Spinal cord (tissue), 9 donors: ENCODE measurements at regions not wholly inside any gene's neighbourhood (a gene's known extent, or its start where the extent isn't known, plus 50 kb on each side); places are given as distances from the start of the nearest gene placed in this dataset.
"Not testable (repeated sequence)": the region's sequence is repeated elsewhere in the genome, so short reads cannot be mapped to it uniquely, and the experiment has no call there.

Source experiments
- DNase-seq, 6 donors: peaks; one replicate each; pipeline versions ENCODE4 v3.0.0 to v3.0.0-alpha.2; 2013 to 2015; ENCODE audit warnings: low spot score in 6 of 6, low read depth in 4 of 6
- H3K27ac ChIP-seq: one replicate; pipeline ENCODE4 v1.5.1; 2013; ENCODE audit warnings: low read depth, low read length, control low read depth
- H3K27me3 ChIP-seq: one replicate; pipeline ENCODE4 v1.6.1; 2013; ENCODE audit warnings: low read length; ENCODE audit not compliant: control insufficient read depth, insufficient read depth
- H3K36me3 ChIP-seq: one replicate; pipeline ENCODE4 v1.6.1; 2013; ENCODE audit warnings: low read length; ENCODE audit not compliant: control insufficient read depth, insufficient read depth
- H3K4me1 ChIP-seq: one replicate; pipeline ENCODE4 v1.6.1; 2013; ENCODE audit warnings: low read length; ENCODE audit not compliant: control insufficient read depth, insufficient read depth
- H3K4me3 ChIP-seq: one replicate; pipeline ENCODE4 v1.5.1; 2013; ENCODE audit warnings: low read depth, low read length, control low read depth
- H3K9me3 ChIP-seq: one replicate; pipeline ENCODE4 v1.6.1; 2013; ENCODE audit warnings: low read length; ENCODE audit not compliant: control insufficient read depth, insufficient read depth
- WGBS: methylation state at CpG from one replicate; pipeline ENCODE4 v1.1.5; 2013; ENCODE audit warnings: missing lambda C conversion rate; ENCODE audit not compliant: insufficient coverage; 5-methylcytosine and 5-hydroxymethylcytosine counted together
- donor health status: healthy.

DNA sequence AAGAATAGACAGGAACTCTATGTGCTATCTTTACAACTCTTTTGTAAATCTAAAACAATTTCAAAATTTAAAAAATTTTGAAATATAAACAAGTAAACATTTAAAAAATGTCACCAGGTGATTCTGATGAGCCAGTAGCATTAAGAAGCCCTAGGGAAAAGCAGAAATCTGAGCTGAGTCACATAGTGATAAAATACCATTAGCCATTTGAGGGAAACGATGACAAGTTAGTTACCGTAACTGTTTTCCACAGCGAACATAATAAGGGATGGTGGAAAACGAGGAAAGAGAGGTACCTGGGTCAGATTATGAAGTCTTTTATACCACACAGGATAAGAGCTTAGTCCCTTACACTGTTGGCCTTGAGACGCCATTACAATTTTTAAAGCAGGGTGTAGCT lies 55.5 kb downstream of the PRR15 start:
- Histone ChIP-seq H3K4me1 (no peaks in the 10 kb centered on the region), H3K4me3 (no peak overlapping the region), H3K36me3 (no peaks in the 10 kb centered on the region), H3K27me3 (no peaks in the 10 kb centered on the region), H3K27ac (no peak overlapping the region), H3K9me3 (no peaks in the 10 kb centered on the region)
- DNase-seq: no peak
- WGBS: 100% methylated on average over 1 of the region's 5 CpGs

DNA sequence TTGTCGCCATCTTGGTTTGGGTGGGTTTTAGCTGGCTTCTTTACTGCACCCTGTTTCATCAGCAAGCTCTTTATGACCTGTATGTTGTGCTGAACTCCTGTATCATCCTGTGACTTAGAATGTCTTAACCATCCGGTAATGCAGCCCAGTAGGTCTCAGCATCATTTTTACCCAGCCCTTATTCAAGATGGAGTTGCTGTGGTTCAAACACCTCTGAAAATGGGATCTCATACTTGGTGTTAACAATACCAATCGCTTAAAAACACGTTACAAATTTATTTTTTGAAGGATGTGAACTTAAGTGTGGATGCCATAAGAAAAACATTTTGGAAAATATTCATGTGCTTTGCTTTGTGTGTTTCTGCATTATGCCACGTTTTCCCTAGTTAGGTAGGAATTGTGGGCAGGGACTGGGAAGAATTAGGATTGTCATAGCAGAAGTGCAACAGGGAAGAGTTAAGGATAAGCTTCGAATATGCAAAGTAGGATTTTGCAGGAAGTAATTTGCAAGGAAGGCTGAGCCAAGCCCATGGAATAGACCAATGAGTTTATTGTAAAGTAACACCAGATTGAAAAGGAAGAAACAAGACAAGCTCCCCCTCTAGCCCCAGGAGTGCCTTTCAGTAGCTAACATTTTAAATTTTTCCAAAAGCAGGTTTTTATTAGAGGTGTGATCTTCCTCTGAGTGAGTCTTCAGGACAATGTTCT lies 56.4 kb downstream of the PRR15 start:
- H3K4me3 ChIP-seq: no peak overlapping the region
- no peak for DNase-seq
- no peaks in the 10 kb centered on the region for H3K9me3 ChIP-seq
- WGBS: 66% methylated on average over 5 of the region's 6 CpGs
- H3K36me3 ChIP-seq: no peaks in the 10 kb centered on the region
- no peaks in the 10 kb centered on the region for H3K27me3 ChIP-seq
- H3K4me1 ChIP-seq: no peaks in the 10 kb centered on the region
- no peak overlapping the region for H3K27ac ChIP-seq

DNA sequence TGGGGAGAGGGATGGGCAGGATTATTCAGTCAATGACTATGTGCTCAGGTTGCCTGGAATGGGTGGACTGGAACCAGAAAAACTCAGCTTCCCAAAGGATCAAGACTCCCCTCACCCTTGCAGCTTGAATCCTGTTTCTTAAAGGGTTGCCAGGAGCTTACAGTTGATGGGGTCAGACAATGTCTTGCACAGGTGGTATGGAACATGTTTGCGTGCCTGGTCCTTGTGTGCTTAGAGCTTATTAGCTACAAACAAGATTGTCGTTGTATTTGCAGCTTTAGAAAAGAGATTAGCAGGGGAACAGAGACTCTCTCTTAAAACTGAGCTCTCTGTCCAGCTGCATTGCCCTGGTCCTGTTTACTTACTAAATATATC lies 56.9 kb downstream of the PRR15 start:
- 80% methylated on average over 1 of the region's 2 CpGs for WGBS
- no peaks in the 10 kb centered on the region for H3K9me3 ChIP-seq
- DNase-seq: no peak
- H3K27me3 ChIP-seq: no peaks in the 10 kb centered on the region
- no peaks in the 10 kb centered on the region for H3K36me3 ChIP-seq
- H3K4me3 ChIP-seq: no peak overlapping the region
- no peak overlapping the region for H3K27ac ChIP-seq
- no peaks in the 10 kb centered on the region for H3K4me1 ChIP-seq

DNA sequence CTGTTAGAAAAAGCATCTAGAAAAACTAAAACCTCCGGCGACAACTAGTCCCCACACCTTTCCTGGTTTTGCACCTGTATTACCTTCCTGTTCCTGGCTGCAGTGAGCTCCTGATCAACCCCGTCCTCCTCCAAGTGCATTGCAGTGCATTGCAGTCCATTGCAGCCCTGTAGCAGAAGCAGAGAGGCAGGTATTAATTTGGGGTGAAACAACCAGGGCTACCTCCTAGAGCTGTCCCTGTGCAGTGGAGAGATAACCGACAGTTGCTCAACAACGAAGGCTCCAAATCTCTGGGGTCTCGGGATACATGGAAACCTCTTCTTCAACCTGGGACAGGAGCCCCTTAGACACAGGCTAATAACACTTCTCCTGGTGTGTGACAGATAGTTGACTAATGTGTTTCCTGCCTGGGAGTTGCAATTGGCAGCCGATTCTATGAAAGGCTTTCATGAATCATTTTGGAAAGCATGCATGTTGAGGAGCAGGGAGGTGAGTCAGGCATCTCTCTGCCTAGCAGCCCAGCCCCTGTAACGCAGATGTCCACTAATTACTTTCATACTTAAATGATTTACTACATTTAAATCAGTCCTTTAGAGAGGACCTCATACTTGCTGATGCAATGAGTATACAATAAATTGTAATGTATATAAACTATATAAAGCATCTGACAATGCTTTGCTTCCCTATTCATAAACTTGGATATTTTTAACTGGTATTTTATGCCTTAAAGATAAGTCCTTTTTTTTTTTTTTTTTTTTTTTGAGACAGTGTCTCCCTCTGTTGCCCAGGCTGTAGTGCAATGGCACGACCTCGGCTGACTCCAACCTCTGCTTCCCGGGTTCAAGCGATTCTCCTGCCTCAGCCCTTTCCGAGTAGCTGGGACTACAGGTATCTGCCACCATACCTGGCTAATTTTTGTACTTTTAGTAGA lies 59.0 kb downstream of the PRR15 start:
- H3K4me1 ChIP-seq: no peaks in the 10 kb centered on the region
- H3K9me3 ChIP-seq: no peaks in the 10 kb centered on the region
- H3K36me3 ChIP-seq: no peaks in the 10 kb centered on the region
- WGBS: 92% methylated on average over 8 of the region's 13 CpGs
- H3K27me3 ChIP-seq: no peaks in the 10 kb centered on the region
- no peak overlapping the region for H3K27ac ChIP-seq
- peak in 1 of 6 donors; percentile 14 for DNase-seq
- H3K4me3 ChIP-seq: no peak overlapping the region

DNA sequence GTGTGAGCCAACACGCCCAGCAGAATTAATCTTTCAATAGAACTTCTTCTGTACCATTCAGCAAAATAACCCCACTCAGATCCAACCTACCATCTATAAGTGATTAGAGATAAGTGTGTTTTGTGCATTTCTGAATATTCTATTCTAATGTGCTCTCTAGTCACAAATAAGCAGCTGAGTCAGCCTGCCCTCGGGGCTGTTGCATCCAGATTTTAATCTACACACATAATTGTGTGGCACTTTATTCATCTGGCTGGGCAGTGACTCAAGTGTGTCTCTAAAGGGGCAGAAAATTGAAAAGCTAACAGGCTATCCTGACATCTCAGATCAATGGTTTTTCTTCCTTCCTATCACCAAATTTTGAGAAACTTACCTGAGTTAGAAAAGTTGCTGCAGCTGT lies 60.3 kb downstream of the PRR15 start:
- Histone ChIP-seq H3K4me1 (no peaks in the 10 kb centered on the region), H3K27ac (no peak overlapping the region), H3K27me3 (no peaks in the 10 kb centered on the region), H3K9me3 (no peaks in the 10 kb centered on the region), H3K4me3 (no peak overlapping the region), H3K36me3 (no peaks in the 10 kb centered on the region)
- DNase-seq: no peak
- WGBS: no CpG with 5 or more reads among the region's 2 CpGs

DNA sequence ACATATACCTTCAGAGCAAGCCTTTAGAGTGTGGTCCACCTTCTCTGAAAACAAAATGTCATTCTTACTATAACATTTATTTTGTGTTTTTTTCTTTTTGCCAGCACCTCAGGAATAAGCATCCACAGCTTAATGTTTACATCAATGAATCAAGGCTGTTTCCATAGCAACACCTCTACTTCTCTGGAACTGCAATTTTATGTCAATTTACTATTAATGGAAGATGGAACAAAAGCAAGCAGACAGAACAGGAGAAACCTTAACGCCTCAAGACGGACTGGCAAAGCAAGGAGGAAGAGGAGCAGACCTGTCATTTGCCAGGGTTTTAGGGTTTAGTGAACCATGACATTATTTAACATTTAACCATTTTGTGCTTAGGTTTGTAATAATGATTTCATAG lies 63.1 kb downstream of the PRR15 start:
- no peaks in the 10 kb centered on the region for H3K27me3 ChIP-seq
- H3K27ac ChIP-seq: no peak overlapping the region
- no CpG with 5 or more reads among the region's 2 CpGs for WGBS
- H3K36me3 ChIP-seq: no peaks in the 10 kb centered on the region
- H3K4me1 ChIP-seq: no peaks in the 10 kb centered on the region
- no peak overlapping the region for H3K4me3 ChIP-seq
- no peaks in the 10 kb centered on the region for H3K9me3 ChIP-seq
- peak in 2 of 6 donors; percentile 20 to 86 for DNase-seq

DNA sequence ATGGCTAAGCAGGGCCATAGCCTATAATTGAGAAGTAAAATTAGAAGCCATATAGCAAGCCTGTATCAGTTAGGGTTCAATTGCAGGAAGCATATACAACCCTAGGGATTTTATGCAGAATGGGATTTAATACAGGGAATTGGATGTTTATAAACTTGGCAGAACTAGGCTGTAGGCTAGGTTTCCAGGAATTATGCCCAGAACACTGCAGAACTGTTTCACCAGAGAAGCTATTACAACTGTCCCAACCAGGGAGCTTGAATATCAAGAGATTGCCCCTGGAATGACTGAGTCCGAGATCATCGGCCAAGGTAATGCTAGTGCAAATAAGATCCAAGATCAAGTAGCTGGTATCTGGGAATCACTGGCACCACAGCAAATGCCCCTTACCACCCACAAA lies 64.0 kb downstream of the PRR15 start:
- WGBS: no CpG with 5 or more reads among the region's 2 CpGs
- H3K4me1 ChIP-seq: no peaks in the 10 kb centered on the region
- DNase-seq: peak in 1 of 6 donors; percentile 10
- H3K27ac ChIP-seq: no peak overlapping the region
- H3K36me3 ChIP-seq: no peaks in the 10 kb centered on the region
- H3K27me3 ChIP-seq: no peaks in the 10 kb centered on the region
- H3K9me3 ChIP-seq: no peaks in the 10 kb centered on the region
- no peak overlapping the region for H3K4me3 ChIP-seq

DNA sequence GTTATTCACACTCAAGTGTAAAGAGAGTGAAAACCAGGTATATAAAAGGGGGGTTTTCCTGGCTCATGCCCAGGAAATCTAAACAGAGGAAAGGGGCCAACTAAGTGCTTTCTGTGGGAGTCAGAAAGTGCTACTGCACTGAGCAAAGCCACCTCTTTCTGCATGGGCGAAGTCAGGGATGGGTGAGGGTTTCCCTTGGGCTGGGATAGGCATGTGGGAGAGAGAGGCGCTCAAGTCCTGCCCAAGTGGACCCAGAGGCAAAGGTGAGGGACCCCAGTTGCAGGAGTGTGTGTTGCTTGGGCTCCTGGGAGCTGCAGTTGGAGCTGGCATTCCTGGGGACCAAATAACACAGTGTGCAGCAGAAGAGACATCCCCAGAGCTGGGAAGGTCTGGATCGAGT lies 65.9 kb downstream of the PRR15 start:
- no peak overlapping the region for H3K27ac ChIP-seq
- no peaks in the 10 kb centered on the region for H3K9me3 ChIP-seq
- no peaks in the 10 kb centered on the region for H3K4me1 ChIP-seq
- H3K36me3 ChIP-seq: no peaks in the 10 kb centered on the region
- no peak overlapping the region for H3K4me3 ChIP-seq
- no peak for DNase-seq
- WGBS: 100% methylated on average over 2 of the region's 3 CpGs
- H3K27me3 ChIP-seq: no peaks in the 10 kb centered on the region

DNA sequence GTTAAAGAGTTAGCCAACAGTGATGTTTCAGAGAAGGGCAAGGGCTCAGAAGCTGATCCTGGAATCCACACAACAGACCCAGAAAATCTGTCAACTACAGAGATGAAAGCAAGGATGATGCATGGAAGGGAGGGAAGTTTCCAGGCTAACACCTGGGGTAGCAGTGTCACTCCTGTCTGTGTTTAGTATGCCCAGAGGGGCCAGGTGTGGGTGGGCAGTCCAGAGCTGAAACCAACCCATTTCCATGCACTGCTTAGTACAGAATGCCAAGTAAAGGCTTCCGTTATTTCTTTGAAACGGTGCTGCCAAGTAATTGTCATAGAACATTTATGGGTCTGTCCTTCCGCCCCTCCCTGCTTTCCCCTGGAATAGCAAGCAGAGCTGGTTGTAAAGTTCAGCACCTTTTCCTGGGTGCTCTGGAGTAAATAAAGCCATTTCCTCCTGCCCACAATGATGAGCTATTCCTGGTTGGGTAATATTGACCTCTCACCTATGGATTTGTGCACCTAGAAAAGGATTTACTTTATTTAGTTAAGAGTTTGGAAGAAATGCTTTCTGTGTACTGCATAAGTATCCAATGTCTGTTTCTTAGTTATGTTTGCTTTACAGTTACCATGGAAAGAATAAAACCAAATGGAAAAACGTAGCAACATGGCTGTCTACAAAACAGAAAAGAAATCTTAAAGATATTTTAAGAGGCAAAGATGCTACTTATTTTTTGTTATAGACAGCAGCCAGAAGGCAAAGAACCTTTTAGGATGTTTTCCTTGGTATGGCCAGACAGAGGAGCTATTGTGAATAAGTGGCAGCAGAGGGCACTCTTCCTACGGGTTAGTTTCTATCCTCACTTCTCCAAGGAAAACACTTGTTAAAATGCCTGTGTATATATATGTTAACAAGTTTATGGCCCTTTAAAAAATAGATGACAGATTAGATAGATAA lies 71.7 kb downstream of the PRR15 start:
- H3K36me3 ChIP-seq, H3K27me3 ChIP-seq, H3K27ac ChIP-seq, H3K4me1 ChIP-seq, H3K9me3 ChIP-seq, H3K4me3 ChIP-seq: not testable (repeated sequence)
- 38% methylated on average over 2 of the region's 5 CpGs for WGBS
- peak in 3 of 6 donors; percentile 15 to 84 (median 61) for DNase-seq
